ENCODE measurements at regions not wholly inside any gene's neighbourhood (a gene's known extent, or its start where the extent isn't known, plus 50 kb on each side); places are given as distances from the start of the nearest gene placed in this dataset.

DNA sequence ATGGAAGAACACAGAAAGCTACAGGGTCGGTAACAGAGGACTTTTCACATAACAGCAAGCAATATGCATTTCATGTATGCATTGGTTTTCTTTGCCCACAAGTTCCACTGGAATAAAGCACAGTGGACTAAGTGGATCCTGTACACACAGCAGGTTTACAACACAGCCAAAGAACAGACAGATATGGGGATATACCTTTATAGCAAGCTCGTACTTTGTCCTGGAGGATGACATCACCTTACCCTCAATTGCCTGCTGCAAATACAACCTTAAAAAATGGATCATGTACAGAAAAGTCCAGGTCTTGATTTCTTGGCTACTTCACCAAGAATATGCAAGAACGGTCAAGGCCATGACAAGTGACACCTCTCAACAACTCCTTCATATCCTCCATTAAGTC, 1445.5 kb downstream of the MAT2B start:
- H3K27ac ChIP-seq (ENCODE audit: low read length), result no peak overlapping the region

DNA sequence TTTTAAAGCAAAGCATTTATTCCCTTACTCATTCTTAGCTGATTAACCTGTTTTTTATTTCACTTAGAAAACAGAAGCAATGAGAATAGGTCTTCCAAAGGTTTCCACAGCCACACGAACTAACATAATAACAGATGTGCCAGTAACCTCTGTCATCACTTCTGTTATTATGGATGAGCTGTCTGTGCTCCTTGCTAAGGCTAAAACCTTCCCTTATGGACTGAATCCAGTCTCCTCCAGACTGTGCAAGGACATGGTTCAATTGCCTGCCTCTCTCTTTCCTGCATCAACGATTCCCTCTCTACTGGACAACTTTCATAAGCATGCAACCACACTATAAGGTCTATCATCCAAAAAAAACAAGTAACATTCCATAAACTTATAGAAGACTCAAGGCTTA, 1446.2 kb downstream of the MAT2B start:
- no peak overlapping the region for H3K9ac ChIP-seq (ENCODE audit: low read length)
- no peak overlapping the region for H2AFZ ChIP-seq (ENCODE audit: low read depth, low read length)
- no peak for TF ChIP-seq TAF1 (IDR thresholded peaks at IDR 0.05; ENCODE audit: low read depth)
- no peak for TF ChIP-seq EP300 (conservative IDR thresholded peaks at IDR 0.05; ENCODE audit: poor library complexity, severe bottlenecking)
- TF ChIP-seq, protein P1, sequence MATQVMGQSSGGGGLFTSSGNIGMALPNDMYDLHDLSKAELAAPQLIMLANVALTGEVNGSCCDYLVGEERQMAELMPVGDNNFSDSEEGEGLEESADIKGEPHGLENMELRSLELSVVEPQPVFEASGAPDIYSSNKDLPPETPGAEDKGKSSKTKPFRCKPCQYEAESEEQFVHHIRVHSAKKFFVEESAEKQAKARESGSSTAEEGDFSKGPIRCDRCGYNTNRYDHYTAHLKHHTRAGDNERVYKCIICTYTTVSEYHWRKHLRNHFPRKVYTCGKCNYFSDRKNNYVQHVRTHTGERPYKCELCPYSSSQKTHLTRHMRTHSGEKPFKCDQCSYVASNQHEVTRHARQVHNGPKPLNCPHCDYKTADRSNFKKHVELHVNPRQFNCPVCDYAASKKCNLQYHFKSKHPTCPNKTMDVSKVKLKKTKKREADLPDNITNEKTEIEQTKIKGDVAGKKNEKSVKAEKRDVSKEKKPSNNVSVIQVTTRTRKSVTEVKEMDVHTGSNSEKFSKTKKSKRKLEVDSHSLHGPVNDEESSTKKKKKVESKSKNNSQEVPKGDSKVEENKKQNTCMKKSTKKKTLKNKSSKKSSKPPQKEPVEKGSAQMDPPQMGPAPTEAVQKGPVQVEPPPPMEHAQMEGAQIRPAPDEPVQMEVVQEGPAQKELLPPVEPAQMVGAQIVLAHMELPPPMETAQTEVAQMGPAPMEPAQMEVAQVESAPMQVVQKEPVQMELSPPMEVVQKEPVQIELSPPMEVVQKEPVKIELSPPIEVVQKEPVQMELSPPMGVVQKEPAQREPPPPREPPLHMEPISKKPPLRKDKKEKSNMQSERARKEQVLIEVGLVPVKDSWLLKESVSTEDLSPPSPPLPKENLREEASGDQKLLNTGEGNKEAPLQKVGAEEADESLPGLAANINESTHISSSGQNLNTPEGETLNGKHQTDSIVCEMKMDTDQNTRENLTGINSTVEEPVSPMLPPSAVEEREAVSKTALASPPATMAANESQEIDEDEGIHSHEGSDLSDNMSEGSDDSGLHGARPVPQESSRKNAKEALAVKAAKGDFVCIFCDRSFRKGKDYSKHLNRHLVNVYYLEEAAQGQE (IDR thresholded peaks at IDR 0.05; ENCODE audit: borderline replicate concordance), result no peak
- TF ChIP-seq MXI1 (conservative IDR thresholded peaks at IDR 0.05; ENCODE audit: poor library complexity, severe bottlenecking), result no peak
- TF ChIP-seq POLR2AphosphoS5 (IDR thresholded peaks at IDR 0.05), result no peak
- no peak for TF ChIP-seq RAD21 (conservative IDR thresholded peaks at IDR 0.05)
- TF ChIP-seq EZH2 (IDR thresholded peaks at IDR 0.05; ENCODE audit: borderline replicate concordance, insufficient read depth, low read length, poor library complexity, severe bottlenecking), result no peak
- TF ChIP-seq, protein P2, sequence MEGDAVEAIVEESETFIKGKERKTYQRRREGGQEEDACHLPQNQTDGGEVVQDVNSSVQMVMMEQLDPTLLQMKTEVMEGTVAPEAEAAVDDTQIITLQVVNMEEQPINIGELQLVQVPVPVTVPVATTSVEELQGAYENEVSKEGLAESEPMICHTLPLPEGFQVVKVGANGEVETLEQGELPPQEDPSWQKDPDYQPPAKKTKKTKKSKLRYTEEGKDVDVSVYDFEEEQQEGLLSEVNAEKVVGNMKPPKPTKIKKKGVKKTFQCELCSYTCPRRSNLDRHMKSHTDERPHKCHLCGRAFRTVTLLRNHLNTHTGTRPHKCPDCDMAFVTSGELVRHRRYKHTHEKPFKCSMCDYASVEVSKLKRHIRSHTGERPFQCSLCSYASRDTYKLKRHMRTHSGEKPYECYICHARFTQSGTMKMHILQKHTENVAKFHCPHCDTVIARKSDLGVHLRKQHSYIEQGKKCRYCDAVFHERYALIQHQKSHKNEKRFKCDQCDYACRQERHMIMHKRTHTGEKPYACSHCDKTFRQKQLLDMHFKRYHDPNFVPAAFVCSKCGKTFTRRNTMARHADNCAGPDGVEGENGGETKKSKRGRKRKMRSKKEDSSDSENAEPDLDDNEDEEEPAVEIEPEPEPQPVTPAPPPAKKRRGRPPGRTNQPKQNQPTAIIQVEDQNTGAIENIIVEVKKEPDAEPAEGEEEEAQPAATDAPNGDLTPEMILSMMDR (IDR thresholded peaks at IDR 0.05; ENCODE audit: poor library complexity, severe bottlenecking), result no peak
- no peak for TF ChIP-seq SMC3 (conservative IDR thresholded peaks at IDR 0.05; ENCODE audit: poor library complexity)
- no peak overlapping the region for H3K27ac ChIP-seq (ENCODE audit: low read length)
- H3K4me3 ChIP-seq (ENCODE audit: low read length), result no peak overlapping the region
- no peaks in the 10 kb centered on the region for H3K36me3 ChIP-seq (ENCODE audit: insufficient read depth, low read length)
- H3K79me2 ChIP-seq (replicated peaks; ENCODE audit: insufficient read depth, low read length), result no peaks in the 10 kb centered on the region
- H3K27me3 ChIP-seq (ENCODE audit: insufficient read depth, low read depth, low read length), result no peaks in the 10 kb centered on the region
- no peaks in the 10 kb centered on the region for H3K9me3 ChIP-seq (ENCODE audit: low read length)
- H4K20me1 ChIP-seq (ENCODE audit: insufficient read depth), result no peaks in the 10 kb centered on the region
- no peak overlapping the region for H3K4me2 ChIP-seq (ENCODE audit: low read length)
- no peaks in the 10 kb centered on the region for H3K9me2 ChIP-seq (ENCODE audit: insufficient read depth, low read length)
- no peaks in the 10 kb centered on the region for H3F3A ChIP-seq (ENCODE audit: insufficient read depth, low read length, poor library complexity, severe bottlenecking)

More for the DNA sequence above, 1445.5 kb downstream of the MAT2B start:
- no peaks in the 10 kb centered on the region for H3K79me2 ChIP-seq (replicated peaks; ENCODE audit: insufficient read depth, low read length)
- H3K9ac ChIP-seq (ENCODE audit: low read length), result no peak overlapping the region
- H3K9me2 ChIP-seq (ENCODE audit: insufficient read depth, low read length), result no peaks in the 10 kb centered on the region
- H3F3A ChIP-seq (ENCODE audit: insufficient read depth, low read length, poor library complexity, severe bottlenecking), result no peaks in the 10 kb centered on the region
- no peaks in the 10 kb centered on the region for H3K36me3 ChIP-seq (ENCODE audit: insufficient read depth, low read length)
- no peak overlapping the region for H3K4me2 ChIP-seq (ENCODE audit: low read length)
- H3K9me3 ChIP-seq (ENCODE audit: low read length), result no peaks in the 10 kb centered on the region
- no peaks in the 10 kb centered on the region for H4K20me1 ChIP-seq (ENCODE audit: insufficient read depth)
- TF ChIP-seq POLR2AphosphoS5 (IDR thresholded peaks at IDR 0.05) (no peak), TAF1 (IDR thresholded peaks at IDR 0.05; ENCODE audit: low read depth) (no peak)
- TF ChIP-seq, protein P1 (IDR thresholded peaks at IDR 0.05; ENCODE audit: borderline replicate concordance), result no peak
- no peak overlapping the region for H3K4me3 ChIP-seq (ENCODE audit: low read length)
- H2AFZ ChIP-seq (ENCODE audit: low read depth, low read length), result no peak overlapping the region
- no peaks in the 10 kb centered on the region for H3K27me3 ChIP-seq (ENCODE audit: insufficient read depth, low read depth, low read length)
